GM12878 (cell line): ENCODE measurements at regions not wholly inside any gene's neighbourhood (a gene's known extent, or its start where the extent isn't known, plus 50 kb on each side); places are given as distances from the start of the nearest gene placed in this dataset.

Experiments used
- ATAC-seq: fragments of 200-7000 bp; cut with Tn5 transposase; 3 replicates; pipeline ENCODE4 v1.9.1; 2020; ENCODE audit warnings: mild to moderate bottlenecking, moderate library complexity
- BruUV-seq: library from RNA; stranded (reverse); fragments of 400-500 nt; replicated peaks from 2 replicates; lab custom pipeline; 2021; lab: Mats Ljungman, UMichigan
- CTCF ChIA-PET: fragments of 300-600 bp; sonication (Branson Sonifier 250); formaldehyde crosslinking; extraction: SDS; loops from one replicate; lab custom pipeline; 2021; ENCODE audit warnings: inconsistent platforms; lab: Yijun Ruan, JAX
- POLR2A ChIA-PET: fragments of 350-600 bp; formaldehyde crosslinking; extraction: SDS; loops from one replicate; lab custom pipeline; 2021; ENCODE audit warnings: inconsistent platforms; lab: Charles Lee
- RAD21 ChIA-PET: fragments of 300-600 bp; sonication (Branson Sonifier 250); formaldehyde crosslinking; loops from one replicate; lab custom pipeline; 2023; ENCODE audit warnings: antibody characterized with exemption; ENCODE audit not compliant: unreplicated experiment; lab: Charles Lee
- SMC1A ChIA-PET: fragments of 300-600 bp; sonication (Branson Sonifier 250); formaldehyde crosslinking; loops from one replicate; lab custom pipeline; 2023; ENCODE audit not compliant: unreplicated experiment, uncharacterized antibody; lab: Charles Lee
- DNase-seq: peaks from one replicate; pipeline ENCODE4 v3.0.0-alpha.2; 2011; ENCODE audit warnings: low read depth, low spot score
- FAIRE-seq: peaks from 3 replicates; lab custom pipeline; 2011; peaks lifted over from hg19 to GRCh38; lab: Jason Lieb, UNC
- H2AFZ ChIP-seq: 2 replicates; pipeline ENCODE4 v1.6.0; 2011; ENCODE audit warnings: low read depth, low read length, control low read depth; ENCODE audit not compliant: control insufficient read depth
- H3K27ac ChIP-seq: 2 replicates; pipeline ENCODE4 v1.5.1; 2011; ENCODE audit warnings: control low read depth; ENCODE audit not compliant: control insufficient read depth, insufficient read depth
- H3K27me3 ChIP-seq, 2 experiments: replicated peaks in 1 of 2; 2 replicates each; pipeline versions ENCODE4 v1.6.0 to v1.6.1; 2011; ENCODE audit warnings: low read length in 1 of 2; ENCODE audit not compliant: control insufficient read depth in 2 of 2, insufficient read depth in 2 of 2
- H3K36me3 ChIP-seq, 2 experiments: 2 replicates each; pipeline ENCODE4 v1.5.1; 2011; ENCODE audit warnings: low read length in 1 of 2; ENCODE audit not compliant: control insufficient read depth in 2 of 2, insufficient read depth in 2 of 2
- H3K4me1 ChIP-seq: 2 replicates; pipeline ENCODE4 v1.6.1; 2011; ENCODE audit warnings: mild to moderate bottlenecking, low read length, moderate library complexity, mixed read lengths; ENCODE audit not compliant: control insufficient read depth, insufficient read depth
- H3K4me2 ChIP-seq: 2 replicates; pipeline ENCODE4 v1.6.0; 2011; ENCODE audit warnings: control low read depth; ENCODE audit not compliant: control insufficient read depth, insufficient read depth
- H3K4me3 ChIP-seq: fragments of 200-600 bp; sonication (generic); 2 replicates; pipeline ENCODE4 v1.5.1; 2016
- H3K79me2 ChIP-seq: 2 replicates; pipeline ENCODE4 v1.6.0; 2011; ENCODE audit warnings: low read length; ENCODE audit not compliant: control insufficient read depth, insufficient read depth
- H3K9ac ChIP-seq: 2 replicates; pipeline ENCODE4 v1.8.0; 2011; ENCODE audit warnings: low read length, control low read depth, mixed read lengths; ENCODE audit not compliant: control insufficient read depth, insufficient read depth
- H3K9me3 ChIP-seq: replicated peaks from 3 replicates; pipeline ENCODE4 v1.5.1; 2011; ENCODE audit warnings: mild to moderate bottlenecking, low read length; ENCODE audit not compliant: control insufficient read depth, insufficient read depth
- H4K20me1 ChIP-seq: 2 replicates; pipeline ENCODE4 v1.6.0; 2011; ENCODE audit not compliant: control insufficient read depth, insufficient read depth
- ATF7 ChIP-seq: fragments of 450-650 bp; IDR thresholded peaks from 2 replicates; pipeline ENCODE4 v1.6.1; 2016; ENCODE audit warnings: low read depth, mild to moderate bottlenecking
- BCL11A ChIP-seq: IDR thresholded peaks from 2 replicates; pipeline ENCODE4 v1.6.1; 2011; ENCODE audit warnings: low read depth, low read length
- CREB1 ChIP-seq: IDR thresholded peaks from 2 replicates; pipeline ENCODE4 v1.6.1; 2012; ENCODE audit warnings: low read depth, mild to moderate bottlenecking, inconsistent platforms
- CUX1 ChIP-seq: IDR thresholded peaks from 2 replicates; pipeline ENCODE4 v1.6.1; 2012; ENCODE audit warnings: improper control_type of control experiment, low read depth, low read length; ENCODE audit not compliant: insufficient replicate concordance
- GABPA ChIP-seq: IDR thresholded peaks from 2 replicates; pipeline ENCODE4 v1.6.1; 2014; ENCODE audit warnings: antibody characterized with exemption, low read depth, mild to moderate bottlenecking, inconsistent platforms
- HDGF ChIP-seq: fragments of 450-650 bp; IDR thresholded peaks from 2 replicates; pipeline ENCODE4 v1.6.1; 2016; ENCODE audit warnings: antibody characterized with exemption
- IRF5 ChIP-seq: fragments of 450-650 bp; IDR thresholded peaks from 2 replicates; pipeline ENCODE4 v1.6.1; 2017; ENCODE audit warnings: borderline replicate concordance
- RUNX3 ChIP-seq: IDR thresholded peaks from 2 replicates; pipeline ENCODE4 v1.6.1; 2012; ENCODE audit warnings: low read length, inconsistent platforms
- SREBF1 ChIP-seq: IDR thresholded peaks from 2 replicates; pipeline ENCODE4 v1.6.1; 2012; ENCODE audit warnings: mild to moderate bottlenecking, low read length
- SREBF2 ChIP-seq: IDR thresholded peaks from 2 replicates; pipeline ENCODE4 v1.6.1; 2012; ENCODE audit warnings: mild to moderate bottlenecking, low read length
- STAT1 ChIP-seq: fragments of 450-650 bp; conservative IDR thresholded peaks from 2 replicates; pipeline ENCODE4 v1.6.1; 2014; ENCODE audit warnings: antibody characterized with exemption, mild to moderate bottlenecking
- TAF1 ChIP-seq: IDR thresholded peaks from 2 replicates; pipeline ENCODE4 v1.6.1; 2011; ENCODE audit warnings: mild to moderate bottlenecking, low read depth, low read length, borderline replicate concordance
- ZNF207 ChIP-seq: fragments of 450-650 bp; IDR thresholded peaks from 2 replicates; pipeline ENCODE4 v1.6.1; 2014; ENCODE audit warnings: antibody characterized with exemption, mild to moderate bottlenecking, borderline replicate concordance
- ZNF24 ChIP-seq: fragments of 450-650 bp; IDR thresholded peaks from 2 replicates; pipeline ENCODE4 v1.6.1; 2017; ENCODE audit warnings: antibody characterized with exemption, mild to moderate bottlenecking
- ZNF687 ChIP-seq: fragments of 450-650 bp; IDR thresholded peaks from 2 replicates; pipeline ENCODE4 v1.6.1; 2017; ENCODE audit warnings: mild to moderate bottlenecking, moderate library complexity
- WGBS: methylation state at CpG from one replicate; pipeline ENCODE4 v1.1.6; 2016; ENCODE audit warnings: low lambda C conversion rate; ENCODE audit not compliant: insufficient replicate concordance, insufficient coverage; ENCODE audit errors: missing lambda C conversion rate; 5-methylcytosine and 5-hydroxymethylcytosine counted together
- in situ Hi-C: fragments of 300-500 bp; cut with MboI; formaldehyde crosslinking; loops from 9 replicates; pipeline ENCODE4 v1.14.3; 2018; ENCODE audit warnings: mixed read lengths
- intact Hi-C: fragments of 100-400 bp; cut with micrococcal nuclease; formaldehyde crosslinking; loops from one replicate; pipeline ENCODE4 v1.14.2; 2022; ENCODE audit not compliant: unreplicated experiment

GRCh38 chr3:67853520-67853919, 199.1 kb upstream of the SUCLG2 start (continued):
- TF ChIP-seq CUX1, result no peak
- no peak for TF ChIP-seq ZNF24
- TF ChIP-seq, all 136 proteins: peak for 0

GRCh38 chr3:67848299-67848698, 193.9 kb upstream of the SUCLG2 start:
- in situ Hi-C loops (no loop called here), intact Hi-C loops (no loop called here)
- FAIRE-seq (no peak), ATAC-seq (no peak), DNase-seq (no peak)
- H3K9me3 ChIP-seq, result no peaks in the 10 kb centered on the region
- ChIA-PET SMC1A (interaction anchor here (1.6 kb wide), 1 partner anchor 9 kb away, joined by 8 read pairs; no protein-coding TSS in a partner anchor), RAD21 (no interaction called here), CTCF (no interaction called here), POLR2A (no interaction called here)
- no peaks in the 10 kb centered on the region for H3K79me2 ChIP-seq
- no peak overlapping the region for H3K4me3 ChIP-seq
- 45% methylated on average over 3 of the region's 3 CpGs for WGBS
- no peaks in the 10 kb centered on the region for H3K4me1 ChIP-seq
- H2AFZ ChIP-seq, result no peak overlapping the region
- BruUV-seq, result no TSS peak
- no peaks in the 10 kb centered on the region for H3K27me3 ChIP-seq
- H3K4me2 ChIP-seq, result no peak overlapping the region
- H4K20me1 ChIP-seq, result no peaks in the 10 kb centered on the region
- H3K36me3 ChIP-seq, result no peaks in the 10 kb centered on the region
- H3K27ac ChIP-seq, result no peak overlapping the region
- no peak overlapping the region for H3K9ac ChIP-seq
- TF ChIP-seq CREB1 (no peak), TAF1 (no peak), HDGF (no peak), BCL11A (no peak), RUNX3 (no peak), GABPA (no peak), ZNF207 (no peak), IRF5 (no peak), STAT1 (no peak), ZNF687 (no peak), SREBF2 (no peak), ATF7 (no peak), SREBF1 (no peak)
